ENCODE measurements at regions not wholly inside any gene's neighbourhood (a gene's known extent, or its start where the extent isn't known, plus 50 kb on each side); places are given as distances from the start of the nearest gene placed in this dataset.

DNA sequence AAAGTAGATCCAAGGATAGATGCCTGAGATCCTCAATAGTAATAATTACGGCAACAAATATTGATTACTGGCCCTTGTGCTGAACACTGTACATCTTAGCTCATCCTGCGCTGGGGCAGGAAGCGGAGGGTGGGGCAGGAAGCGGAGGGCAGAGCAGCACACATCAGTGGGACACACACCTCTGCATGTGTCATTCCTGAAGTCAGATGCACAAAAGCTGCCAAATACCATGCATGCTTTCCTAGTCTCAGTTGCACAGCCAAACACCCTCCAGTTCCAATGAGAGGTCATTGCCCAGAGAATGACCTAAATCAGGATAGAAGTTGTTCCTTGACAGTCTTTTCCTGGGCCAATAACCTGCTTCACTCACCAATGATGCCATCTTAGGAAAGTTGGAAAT, 74.4 kb upstream of the FOXC1 start:
- ATAC-seq (ENCODE audit: insufficient read depth, low read depth), result no peak; the same call in 2 of the 3 replicates
- no peaks in the 10 kb centered on the region for H3K27me3 ChIP-seq (ENCODE audit: insufficient read depth, low read length, poor library complexity)
- no peaks in the 10 kb centered on the region for H3K36me3 ChIP-seq (ENCODE audit: insufficient read depth, low read length)
- DNase-seq, result no peak
- no peak overlapping the region for H2AFZ ChIP-seq (ENCODE audit: low read depth, low read length)
- no peak overlapping the region for H3K4me2 ChIP-seq (ENCODE audit: insufficient read depth, low read length)
- no peak overlapping the region for H3K9ac ChIP-seq (ENCODE audit: low read depth, low read length)
- no peaks in the 10 kb centered on the region for H3K9me3 ChIP-seq (ENCODE audit: insufficient read depth, low read length, severe bottlenecking)
- H3K79me2 ChIP-seq (ENCODE audit: insufficient read depth, low read length), result no peaks in the 10 kb centered on the region
- no peak overlapping the region for H3K4me3 ChIP-seq (ENCODE audit: low read depth in 1 of 2, low read length in 2 of 2)
- no peak overlapping the region for H3K27ac ChIP-seq (ENCODE audit: low read length)
- TF ChIP-seq, protein P1, sequence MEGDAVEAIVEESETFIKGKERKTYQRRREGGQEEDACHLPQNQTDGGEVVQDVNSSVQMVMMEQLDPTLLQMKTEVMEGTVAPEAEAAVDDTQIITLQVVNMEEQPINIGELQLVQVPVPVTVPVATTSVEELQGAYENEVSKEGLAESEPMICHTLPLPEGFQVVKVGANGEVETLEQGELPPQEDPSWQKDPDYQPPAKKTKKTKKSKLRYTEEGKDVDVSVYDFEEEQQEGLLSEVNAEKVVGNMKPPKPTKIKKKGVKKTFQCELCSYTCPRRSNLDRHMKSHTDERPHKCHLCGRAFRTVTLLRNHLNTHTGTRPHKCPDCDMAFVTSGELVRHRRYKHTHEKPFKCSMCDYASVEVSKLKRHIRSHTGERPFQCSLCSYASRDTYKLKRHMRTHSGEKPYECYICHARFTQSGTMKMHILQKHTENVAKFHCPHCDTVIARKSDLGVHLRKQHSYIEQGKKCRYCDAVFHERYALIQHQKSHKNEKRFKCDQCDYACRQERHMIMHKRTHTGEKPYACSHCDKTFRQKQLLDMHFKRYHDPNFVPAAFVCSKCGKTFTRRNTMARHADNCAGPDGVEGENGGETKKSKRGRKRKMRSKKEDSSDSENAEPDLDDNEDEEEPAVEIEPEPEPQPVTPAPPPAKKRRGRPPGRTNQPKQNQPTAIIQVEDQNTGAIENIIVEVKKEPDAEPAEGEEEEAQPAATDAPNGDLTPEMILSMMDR (IDR thresholded peaks at IDR 0.05; ENCODE audit: borderline replicate concordance, extremely low read depth, low read length, poor library complexity, severe bottlenecking), result no peak
- no peak for TF ChIP-seq EZH2 (IDR thresholded peaks at IDR 0.05; ENCODE audit: borderline replicate concordance, low read depth, low read length, severe bottlenecking)
- no peaks in the 10 kb centered on the region; the same call in 1 of the 2 replicates for H3K4me1 ChIP-seq (ENCODE audit: insufficient read depth, low read length)
- no peaks in the 10 kb centered on the region for H4K20me1 ChIP-seq (ENCODE audit: insufficient read depth, low read length)

DNA sequence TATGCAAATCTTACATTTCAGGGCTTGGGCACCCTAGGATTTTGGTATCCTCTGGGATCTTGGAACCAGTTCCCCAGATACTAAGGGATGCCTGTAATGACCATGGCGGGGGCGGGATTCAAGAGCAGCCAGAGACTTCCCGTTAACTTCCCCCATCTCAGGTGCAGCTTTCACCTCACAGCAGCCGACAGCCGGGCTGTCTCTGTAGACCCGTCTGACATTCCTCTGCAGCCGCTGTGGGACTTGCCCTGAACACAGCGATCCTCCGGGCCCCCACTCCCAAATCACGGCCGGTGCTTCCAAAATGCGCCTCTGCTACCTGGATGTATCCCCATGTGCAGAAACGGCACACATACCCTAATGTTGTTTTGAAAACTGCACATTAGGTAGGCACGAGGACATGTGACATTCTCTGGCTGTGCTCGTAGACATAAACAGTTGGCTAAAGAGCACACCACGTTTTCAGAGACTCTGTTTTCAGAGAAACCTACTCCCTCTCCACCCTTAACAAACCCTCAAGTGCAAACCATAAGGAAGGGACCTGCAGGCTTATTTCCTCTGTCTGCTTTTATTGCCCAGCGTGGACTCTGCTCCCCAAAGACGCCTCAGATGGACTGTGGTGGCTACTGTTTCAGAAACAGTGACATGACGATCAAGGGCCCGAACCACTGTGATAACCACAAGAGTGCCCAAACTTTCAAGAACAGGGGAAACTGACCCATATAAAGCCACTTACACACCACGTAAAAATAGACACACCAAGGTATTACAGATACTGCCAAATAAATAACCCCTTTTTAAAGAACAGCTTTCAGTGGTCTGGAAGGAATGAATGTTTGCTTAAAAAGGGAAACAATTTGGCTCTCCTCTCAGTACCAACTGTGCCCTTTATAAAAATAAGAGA, 72.9 kb upstream of the FOXC1 start:
- H3K4me3 ChIP-seq (ENCODE audit: low read depth in 1 of 2, low read length in 2 of 2), result no peak overlapping the region
- no peaks in the 10 kb centered on the region for H3K36me3 ChIP-seq (ENCODE audit: insufficient read depth, low read length)
- H3K9me3 ChIP-seq (ENCODE audit: insufficient read depth, low read length, severe bottlenecking), result no peaks in the 10 kb centered on the region
- DNase-seq (no peak), ATAC-seq (ENCODE audit: insufficient read depth, low read depth) (no peak)
- TF ChIP-seq, protein P1 (IDR thresholded peaks at IDR 0.05; ENCODE audit: borderline replicate concordance, extremely low read depth, low read length, poor library complexity, severe bottlenecking), result no peak
- TF ChIP-seq EZH2 (IDR thresholded peaks at IDR 0.05; ENCODE audit: borderline replicate concordance, low read depth, low read length, severe bottlenecking), result no peak
- H4K20me1 ChIP-seq (ENCODE audit: insufficient read depth, low read length), result no peaks in the 10 kb centered on the region
- H3K4me2 ChIP-seq (ENCODE audit: insufficient read depth, low read length), result no peak overlapping the region
- no peak overlapping the region for H2AFZ ChIP-seq (ENCODE audit: low read depth, low read length)
- no peaks in the 10 kb centered on the region; the same call in 1 of the 2 replicates for H3K4me1 ChIP-seq (ENCODE audit: insufficient read depth, low read length)
- no peaks in the 10 kb centered on the region for H3K27me3 ChIP-seq (ENCODE audit: insufficient read depth, low read length, poor library complexity)
- no peak overlapping the region for H3K9ac ChIP-seq (ENCODE audit: low read depth, low read length)
- no peak overlapping the region for H3K27ac ChIP-seq (ENCODE audit: low read length)
- H3K79me2 ChIP-seq (ENCODE audit: insufficient read depth, low read length), result no peaks in the 10 kb centered on the region

DNA sequence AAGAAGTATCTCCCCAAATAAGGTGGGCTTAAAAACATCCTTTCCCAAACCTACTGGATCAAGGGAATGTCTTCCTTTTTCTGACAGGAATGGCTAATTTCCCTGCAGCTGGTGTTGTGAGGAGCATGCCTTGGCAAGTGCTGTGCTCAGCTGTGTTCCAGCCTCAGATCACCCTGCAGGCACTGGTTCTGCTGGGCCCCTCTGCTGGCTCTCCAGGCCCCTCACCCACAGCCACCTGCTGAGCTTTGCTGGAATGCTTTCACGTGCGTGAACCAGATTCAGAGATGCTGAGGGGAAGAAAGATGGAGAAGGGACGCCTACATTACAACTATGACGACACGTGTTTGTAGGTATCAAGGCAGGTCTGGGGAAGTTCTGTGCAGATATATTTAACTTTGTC, 71.3 kb upstream of the FOXC1 start:
- Histone ChIP-seq H3K4me2 (ENCODE audit: insufficient read depth, low read length) (no peak overlapping the region), H4K20me1 (ENCODE audit: insufficient read depth, low read length) (no peaks in the 10 kb centered on the region)
- no peak for ATAC-seq (ENCODE audit: insufficient read depth, low read depth)

More for the DNA sequence above, 71.3 kb upstream of the FOXC1 start:
- H3K9me3 ChIP-seq (ENCODE audit: insufficient read depth, low read length, severe bottlenecking), result no peaks in the 10 kb centered on the region
- no peaks in the 10 kb centered on the region for H3K36me3 ChIP-seq (ENCODE audit: insufficient read depth, low read length)
- no peak overlapping the region for H2AFZ ChIP-seq (ENCODE audit: low read depth, low read length)
- no peaks in the 10 kb centered on the region for H3K27me3 ChIP-seq (ENCODE audit: insufficient read depth, low read length, poor library complexity)
- DNase-seq, result no peak
- no peak overlapping the region for H3K9ac ChIP-seq (ENCODE audit: low read depth, low read length)
- no peaks in the 10 kb centered on the region for H3K79me2 ChIP-seq (ENCODE audit: insufficient read depth, low read length)
- H3K4me1 ChIP-seq (ENCODE audit: insufficient read depth, low read length), result no peaks in the 10 kb centered on the region; the same call in 1 of the 2 replicates
- no peak overlapping the region for H3K27ac ChIP-seq (ENCODE audit: low read length)
- no peak overlapping the region for H3K4me3 ChIP-seq (ENCODE audit: low read depth in 1 of 2, low read length in 2 of 2)
- no peak for TF ChIP-seq EZH2 (IDR thresholded peaks at IDR 0.05; ENCODE audit: borderline replicate concordance, low read depth, low read length, severe bottlenecking)
- TF ChIP-seq, protein P1 (IDR thresholded peaks at IDR 0.05; ENCODE audit: borderline replicate concordance, extremely low read depth, low read length, poor library complexity, severe bottlenecking), result no peak

Data from DND-41 (cell line).